B cell (primary cell): ENCODE measurements at regions not wholly inside any gene's neighbourhood (a gene's known extent, or its start where the extent isn't known, plus 50 kb on each side); places are given as distances from the start of the nearest gene placed in this dataset.

Experiments
- ATAC-seq: fragments of 200-7000 bp; cut with Tn5 transposase; one replicate; pipeline ENCODE4 v1.10.0; 2021; ENCODE audit warnings: low read depth, mild to moderate bottlenecking, moderate number of reproducible peaks, moderate library complexity
- CTCF ChIA-PET: fragments of 350-600 bp; sonication (Branson Sonifier 250); formaldehyde crosslinking; loops from one replicate; lab custom pipeline; 2021; ENCODE audit warnings: antibody characterized with exemption, inconsistent platforms; lab: Charles Lee
- POLR2A ChIA-PET: fragments of 350-600 bp; sonication (Branson Sonifier 250); formaldehyde crosslinking; loops from one replicate; lab custom pipeline; 2021; ENCODE audit warnings: antibody characterized with exemption; lab: Charles Lee
- DNase-seq: peaks from one replicate; pipeline ENCODE4 v3.0.0; 2013
- H2AFZ ChIP-seq: 2 replicates; pipeline ENCODE4 v1.6.1; 2012; ENCODE audit warnings: mild to moderate bottlenecking, low read depth, low read length; ENCODE audit not compliant: insufficient read depth, poor library complexity, severe bottlenecking
- H3K27ac ChIP-seq, 2 donors: 1 replicate in 1 of 2; 2 replicates in 1 of 2; pipeline ENCODE4 v1.5.1; 2012 to 2013; ENCODE audit warnings: low read length in 2 of 2, mild to moderate bottlenecking in 2 of 2, moderate library complexity in 1 of 2
- H3K27me3 ChIP-seq, 4 experiments: fragments of 200-600 bp in 1 of 4; sonication (generic) in 1 of 4; replicated peaks in 1 of 4; 1 replicate in 2 of 4; 2 replicates in 2 of 4; pipeline versions ENCODE4 v1.6.1 to v1.7.0; 2013 to 2016; ENCODE audit warnings: low read length in 3 of 4, mild to moderate bottlenecking in 2 of 4, mixed read lengths in 1 of 4, moderate library complexity in 1 of 4; ENCODE audit not compliant: insufficient read depth in 4 of 4, control insufficient read depth in 3 of 4; ENCODE audit errors: control extremely low read depth in 1 of 4
- H3K36me3 ChIP-seq, 2 experiments: replicated peaks in 1 of 2; 1 replicate in 1 of 2; 2 replicates in 1 of 2; pipeline versions ENCODE4 v1.6.1 to v1.7.1; 2013; ENCODE audit warnings: low read length in 1 of 2; ENCODE audit not compliant: insufficient read depth in 2 of 2, control insufficient read depth in 1 of 2; ENCODE audit errors: control extremely low read depth in 1 of 2, extremely low read depth in 1 of 2
- H3K4me1 ChIP-seq, 2 donors: fragments of 200-600 bp in 1 of 2; sonication (generic) in 1 of 2; 1 replicate in 1 of 2; 2 replicates in 1 of 2; pipeline versions ENCODE4 v1.5.1 to v1.6.1; 2013 to 2017; ENCODE audit warnings: low read length in 2 of 2; ENCODE audit not compliant: control insufficient read depth in 2 of 2, insufficient read depth in 2 of 2
- H3K4me2 ChIP-seq: replicated peaks from 2 replicates; pipeline ENCODE3; 2012; ENCODE audit warnings: mild to moderate bottlenecking, low read depth, low read length; ENCODE audit not compliant: poor library complexity, severe bottlenecking
- H3K4me3 ChIP-seq, 5 experiments: fragments of 200-600 bp in 1 of 5; sonication (generic) in 1 of 5; 1 replicate in 3 of 5; 2 replicates in 2 of 5; pipeline versions ENCODE4 v1.5.1 to v1.7.0; 2011 to 2016; ENCODE audit warnings: low read length in 4 of 5, mild to moderate bottlenecking in 4 of 5, low read depth in 2 of 5, control low read depth in 1 of 5, moderate library complexity in 1 of 5; ENCODE audit not compliant: insufficient read depth in 1 of 5; ENCODE audit errors: control extremely low read depth in 1 of 5, extremely low read depth in 1 of 5
- H3K79me2 ChIP-seq: fragments of 200-600 bp; sonication (generic); one replicate; pipeline ENCODE4 v1.6.0; 2016; ENCODE audit warnings: low read length; ENCODE audit not compliant: control insufficient read depth, insufficient read depth
- H3K9ac ChIP-seq: fragments of 200-600 bp; sonication (generic); 2 replicates; pipeline ENCODE4 v1.6.1; 2017; ENCODE audit warnings: mild to moderate bottlenecking, low read length, moderate library complexity
- H3K9me3 ChIP-seq, 3 donors: one replicate each; pipeline versions ENCODE4 v1.6.1 to v1.7.1; 2013; ENCODE audit warnings: low read length in 2 of 3; ENCODE audit not compliant: control insufficient read depth in 2 of 3, insufficient read depth in 1 of 3; ENCODE audit errors: control extremely low read depth in 1 of 3
- H4K20me1 ChIP-seq: 2 replicates; pipeline ENCODE4 v1.6.0; 2012; ENCODE audit warnings: mild to moderate bottlenecking, low read length; ENCODE audit not compliant: insufficient read depth, control insufficient read depth, poor library complexity, severe bottlenecking
- H3K27ac Mint-ChIP-seq: one replicate; pipeline ENCODE4 v1.8.0; 2021; ENCODE audit warnings: mixed read lengths
- H3K27me3 Mint-ChIP-seq: one replicate; pipeline ENCODE4 v1.8.0; 2021; ENCODE audit warnings: mixed read lengths
- H3K4me1 Mint-ChIP-seq: one replicate; pipeline ENCODE4 v1.8.0; 2021; ENCODE audit warnings: mixed read lengths
- H3K4me3 Mint-ChIP-seq: one replicate; pipeline ENCODE4 v1.8.0; 2021; ENCODE audit warnings: mixed read lengths
- H3K9me3 Mint-ChIP-seq: one replicate; pipeline ENCODE4 v1.8.0; 2022; ENCODE audit warnings: mixed read lengths; ENCODE audit not compliant: insufficient read depth
- CTCF ChIP-seq: fragments of 200-600 bp; IDR thresholded peaks from one replicate; pipeline ENCODE4 v1.8.0; 2022; ENCODE audit warnings: antibody characterized with exemption, mild to moderate bottlenecking
- EZH2 ChIP-seq: IDR thresholded peaks from 2 replicates; pipeline ENCODE4 v1.6.1; 2012; ENCODE audit warnings: borderline replicate concordance, low read depth, mild to moderate bottlenecking, moderate library complexity, low read length; ENCODE audit not compliant: insufficient read depth, poor library complexity, severe bottlenecking
- WGBS: methylation state at CpG from one replicate; pipeline ENCODE4 v1.1.5; 2013; ENCODE audit warnings: missing lambda C conversion rate; ENCODE audit not compliant: insufficient coverage; 5-methylcytosine and 5-hydroxymethylcytosine counted together
- intact Hi-C: fragments of 100-400 bp; cut with micrococcal nuclease; formaldehyde crosslinking; loops from one replicate; pipeline ENCODE4 v1.10.0; 2022

GRCh38 chr21:39063517-39063916, 119.7 kb downstream of the PSMG1 start:
- Mint-ChIP-seq H3K27ac (no peak overlapping the region), H3K27me3 (no peaks in the 10 kb centered on the region), H3K4me3 (no peak overlapping the region), H3K9me3 (no peaks in the 10 kb centered on the region), H3K4me1 (no peaks in the 10 kb centered on the region)
- no peak overlapping the region for H3K27ac ChIP-seq
- ChIA-PET CTCF (interaction anchor here (0.7 kb wide), 1 partner anchor 23 kb away, joined by 3 read pairs; no protein-coding TSS in a partner anchor), POLR2A (no interaction called here)
- H3K4me2 ChIP-seq = no peak overlapping the region
- ATAC-seq = no peak
- no peak overlapping the region for H3K4me3 ChIP-seq
- H3K9ac ChIP-seq = no peak overlapping the region
- no peak overlapping the region for H2AFZ ChIP-seq
- H4K20me1 ChIP-seq = no peaks in the 10 kb centered on the region
- H3K9me3 ChIP-seq = peaks cover 0 to 6% (median 0%) of the 10 kb centered on the region in 3 donors
- no peaks in the 10 kb centered on the region for H3K79me2 ChIP-seq
- H3K27me3 ChIP-seq = no peaks in the 10 kb centered on the region
- TF ChIP-seq EZH2 (no peak), CTCF (no peak)
- no peaks in the 10 kb centered on the region for H3K4me1 ChIP-seq
- H3K36me3 ChIP-seq = no peaks in the 10 kb centered on the region
- intact Hi-C loops = no loop called here
- DNase-seq = no peak

GRCh38 chr21:39062196-39062595, 121.1 kb downstream of the PSMG1 start:
- intact Hi-C loops = no loop called here
- Histone ChIP-seq H3K4me2 (no peak overlapping the region), H4K20me1 (no peaks in the 10 kb centered on the region), H2AFZ (no peak overlapping the region), H3K27ac (no peak overlapping the region), H3K4me3 (no peak overlapping the region), H3K27me3 (no peaks in the 10 kb centered on the region), H3K36me3 (no peaks in the 10 kb centered on the region), H3K79me2 (no peaks in the 10 kb centered on the region), H3K4me1 (no peaks in the 10 kb centered on the region), H3K9me3 (peaks cover 0 to 6% (median 0%) of the 10 kb centered on the region in 3 donors), H3K9ac (no peak overlapping the region)
- Mint-ChIP-seq H3K27ac (no peak overlapping the region), H3K4me1 (no peaks in the 10 kb centered on the region), H3K9me3 (no peaks in the 10 kb centered on the region), H3K4me3 (no peak overlapping the region), H3K27me3 (peaks cover 3% of the 10 kb centered on the region)
- ChIA-PET CTCF (no interaction called here), POLR2A (no interaction called here)
- DNase-seq (no peak), ATAC-seq (no peak)
- 87% methylated on average over 7 of the region's 9 CpGs for WGBS
- no peak for TF ChIP-seq EZH2
- no peak for TF ChIP-seq CTCF
